ENCODE measurements at regions not wholly inside any gene's neighbourhood (a gene's known extent, or its start where the extent isn't known, plus 50 kb on each side); places are given as distances from the start of the nearest gene placed in this dataset.

DNA sequence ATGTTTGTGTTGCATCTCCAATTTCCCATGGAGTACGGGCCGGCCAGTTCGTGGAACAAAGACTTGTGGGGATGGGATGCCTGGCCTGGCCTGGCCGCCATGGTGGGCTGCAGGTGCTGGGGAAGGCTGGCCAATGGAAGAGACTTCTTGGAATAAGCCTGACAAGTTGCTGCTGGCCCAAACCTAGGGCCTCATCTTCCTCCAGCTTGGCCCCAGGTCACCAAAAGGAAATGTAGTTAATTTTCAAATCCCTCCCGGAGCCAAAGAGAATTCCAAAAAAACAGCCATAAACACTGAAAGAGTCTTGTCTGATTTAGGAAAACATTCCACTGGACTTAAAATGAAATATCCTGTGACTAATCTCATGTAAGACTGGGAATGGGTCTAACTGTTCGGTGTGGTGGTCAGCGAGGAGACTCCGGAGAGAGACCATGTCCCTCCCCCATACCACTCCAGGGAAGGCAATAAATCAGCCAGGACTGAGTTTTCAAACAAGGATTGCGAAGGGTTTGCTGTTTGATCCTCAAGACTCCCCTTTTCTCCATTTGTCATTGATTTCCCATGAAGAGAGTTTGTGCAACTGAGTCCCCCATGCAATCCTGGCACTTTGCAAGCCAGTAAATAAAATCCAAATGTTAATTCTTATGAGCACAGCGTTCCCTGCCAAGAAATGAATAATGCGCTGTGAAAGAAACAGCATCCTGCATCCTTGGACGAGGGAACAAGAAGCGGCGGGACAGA is 128.7 kb upstream of the HABP2 start:
- DNase-seq, result no peak

DNA sequence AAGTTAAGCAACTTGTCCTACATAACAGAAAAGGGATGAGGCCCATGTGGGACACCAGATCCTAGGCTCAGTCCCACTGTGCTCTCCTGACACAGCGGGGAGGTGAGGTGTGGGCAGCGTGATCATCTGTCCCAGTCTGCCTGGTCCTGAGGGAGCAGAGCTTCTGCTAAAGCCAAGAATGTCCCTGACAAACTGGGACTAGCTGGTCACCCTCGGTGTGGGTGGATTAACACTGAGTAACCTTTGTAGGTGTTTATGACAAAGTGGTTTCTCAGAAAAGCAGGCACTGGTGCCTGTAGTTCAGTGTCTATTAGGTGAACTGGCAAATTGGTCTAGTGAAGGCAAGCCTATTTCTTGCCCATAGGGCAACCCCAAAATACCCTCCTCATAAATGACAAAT is 127.8 kb upstream of the HABP2 start:
- no peak for DNase-seq

DNA sequence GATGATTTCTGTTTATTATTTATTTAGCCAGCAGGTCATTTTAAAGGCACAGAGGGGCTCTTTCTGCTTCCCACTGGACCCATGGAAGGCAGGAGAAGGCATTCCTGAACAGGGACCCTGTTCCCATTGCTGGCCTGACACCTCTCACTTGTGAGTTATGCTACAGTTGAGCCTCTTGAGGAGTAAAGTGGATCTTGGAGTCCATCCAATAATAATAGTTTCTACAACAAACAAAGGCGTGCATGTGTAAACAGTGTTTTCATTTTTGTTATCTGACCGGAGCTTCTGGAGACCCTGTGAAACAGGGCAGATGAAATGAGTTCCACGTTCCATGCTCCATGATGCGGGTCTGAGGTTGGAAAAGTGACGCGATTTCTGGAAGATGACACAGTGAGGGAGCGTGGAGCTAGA is 127.3 kb upstream of the HABP2 start:
- DNase-seq, result no peak

GRCh38 chr10:113426181-113426877 is 126.5 kb upstream of the HABP2 start:
- DNase-seq, result no peak

- no peak for DNase-seq
These were observed 125.6 kb upstream of the HABP2 start for GRCh38 chr10:113427236-113427735.

DNA sequence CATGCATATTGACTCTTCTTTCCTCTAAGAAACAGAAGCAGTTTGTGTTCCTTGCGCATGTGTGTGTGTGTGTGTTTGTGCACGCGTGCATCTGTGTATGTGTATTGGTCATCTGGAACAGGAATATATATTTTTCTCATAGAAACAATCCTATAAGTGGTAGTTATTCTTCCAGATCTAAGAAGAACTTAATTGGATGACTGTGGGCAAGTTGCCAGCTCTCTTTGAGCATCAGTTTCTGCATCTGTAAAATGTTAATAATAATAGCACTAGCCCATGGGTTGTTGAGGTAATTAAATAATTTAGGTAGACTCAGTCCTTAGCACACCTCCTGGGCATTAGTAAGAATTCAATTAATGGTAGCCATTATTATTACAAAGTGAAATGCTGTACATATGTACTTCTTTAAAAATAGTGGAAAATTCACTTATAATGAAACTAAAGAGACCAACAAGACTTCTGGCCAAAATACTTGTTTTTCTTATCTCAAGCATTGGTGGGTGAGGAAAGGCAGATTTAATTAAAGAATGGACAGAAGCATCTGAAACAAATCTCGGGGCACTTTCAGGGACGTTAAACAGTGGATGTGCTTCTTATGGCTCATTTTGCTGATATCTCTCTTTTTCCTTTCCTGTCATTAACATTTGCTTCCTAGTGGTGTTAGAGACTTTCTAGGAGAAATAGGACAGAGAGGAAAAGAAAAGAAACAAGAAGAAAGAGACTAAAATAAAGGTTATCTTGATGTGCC is 124.9 kb upstream of the HABP2 start:
- no peak for DNase-seq

- DNase-seq, result no peak
These were observed 122.0 kb upstream of the HABP2 start for GRCh38 chr10:113430634-113431397.

DNA sequence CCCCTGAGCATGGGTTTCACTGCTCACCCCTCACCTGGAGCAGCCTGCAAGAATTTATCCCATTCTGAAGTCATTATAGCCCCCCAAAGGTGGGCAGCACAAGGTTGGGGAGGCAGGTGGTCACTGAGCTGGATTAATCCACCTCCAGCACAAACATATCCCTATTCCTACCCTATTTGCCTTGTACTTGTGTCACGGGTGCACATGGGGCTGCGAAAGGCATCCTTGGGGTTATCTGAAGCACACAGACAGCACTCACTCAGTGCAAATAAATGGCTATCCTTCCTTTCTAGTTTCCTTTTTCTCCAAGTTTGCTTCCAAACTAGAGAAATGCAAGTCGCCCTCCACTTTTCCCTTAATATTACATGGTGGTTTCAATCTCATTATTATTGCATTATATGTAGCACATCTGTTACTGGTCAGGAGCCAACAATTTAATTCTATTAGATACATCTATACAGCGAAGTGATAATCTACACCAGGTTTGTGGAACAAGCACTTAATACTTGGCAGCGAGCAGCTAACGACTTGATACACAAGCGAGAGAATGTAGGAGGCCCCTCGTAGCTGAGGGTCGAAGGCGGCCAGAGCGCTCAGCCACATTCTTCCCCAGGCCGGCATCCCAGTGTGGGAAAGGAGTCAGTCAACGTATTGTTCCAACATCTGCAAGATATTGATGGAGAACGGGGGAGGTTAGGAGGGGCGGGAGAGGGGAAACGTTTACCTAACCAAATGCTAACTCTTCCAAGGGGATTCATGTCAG is 121.3 kb upstream of the HABP2 start:
- no peak for DNase-seq

DNA sequence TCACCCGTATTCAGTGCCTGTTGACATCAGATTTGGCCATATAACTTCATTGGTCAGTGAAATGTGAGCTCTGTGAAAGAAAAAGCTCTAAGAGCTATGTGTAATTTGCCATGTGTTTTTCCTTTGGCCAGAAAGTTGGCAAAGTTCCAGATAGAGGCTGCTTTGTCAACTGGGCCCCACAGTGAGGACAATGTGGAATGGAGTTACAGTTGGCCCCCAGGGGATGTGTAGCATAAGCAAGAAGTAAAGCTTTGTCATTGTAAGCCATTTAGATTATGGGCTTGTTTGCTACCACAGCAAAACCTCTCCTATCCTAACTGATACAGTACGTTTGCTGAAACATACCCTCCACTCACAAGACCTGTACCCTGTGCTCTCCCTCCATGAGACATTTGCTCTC is 119.1 kb upstream of the HABP2 start:
- DNase-seq, result no peak

DNA sequence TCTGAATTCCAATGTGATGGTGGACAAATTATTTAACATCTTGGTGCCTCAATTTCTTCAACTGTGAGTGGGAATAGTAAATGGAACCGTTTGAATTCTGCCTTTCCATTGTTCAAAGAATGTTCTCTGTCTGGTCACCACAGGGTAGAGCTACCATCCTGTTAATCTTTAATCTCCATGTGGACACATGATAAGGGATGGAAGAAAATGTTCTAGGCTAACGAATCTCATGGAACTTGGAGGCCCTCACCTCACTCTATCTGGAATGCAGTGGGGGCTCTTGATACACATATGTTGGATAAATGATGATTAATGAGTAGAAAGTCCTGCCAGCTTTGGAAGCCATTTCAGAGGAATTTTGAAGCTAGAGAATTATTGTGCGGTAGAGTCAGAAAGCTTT is 118.5 kb upstream of the HABP2 start:
- DNase-seq, result no peak

- no peak for DNase-seq
These were observed 117.9 kb upstream of the HABP2 start for GRCh38 chr10:113434950-113435349.

GRCh38 chr10:113435881-113436280 is 117.0 kb upstream of the HABP2 start:
- no peak for DNase-seq

DNA sequence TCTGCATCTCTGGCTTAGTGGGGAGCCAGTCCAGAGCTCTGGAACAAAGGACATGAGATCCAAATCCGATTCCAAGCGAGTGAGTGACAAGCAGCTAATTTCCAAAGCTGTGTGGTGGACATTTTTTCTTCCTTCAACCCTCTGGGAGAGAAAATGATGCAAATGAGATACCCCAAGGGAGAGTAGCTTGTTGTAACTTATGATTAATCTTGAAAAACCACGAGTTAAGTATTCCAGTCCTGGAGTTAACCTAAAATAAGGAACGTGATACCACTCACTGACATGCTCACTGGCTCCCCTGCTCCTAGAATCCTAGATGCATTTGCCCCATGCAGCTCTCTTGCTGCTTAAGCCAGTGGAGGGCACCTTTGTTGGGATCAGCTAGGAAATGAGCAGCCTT is 116.0 kb upstream of the HABP2 start:
- no peak for DNase-seq

GRCh38 chr10:113438652-113439051 is 114.2 kb upstream of the HABP2 start:
- no peak for DNase-seq

- DNase-seq, result no peak
These were observed 111.6 kb upstream of the HABP2 start for GRCh38 chr10:113441220-113441619.

- DNase-seq, result no peak
These were observed 111.1 kb upstream of the HABP2 start for GRCh38 chr10:113441686-113442270.

DNA sequence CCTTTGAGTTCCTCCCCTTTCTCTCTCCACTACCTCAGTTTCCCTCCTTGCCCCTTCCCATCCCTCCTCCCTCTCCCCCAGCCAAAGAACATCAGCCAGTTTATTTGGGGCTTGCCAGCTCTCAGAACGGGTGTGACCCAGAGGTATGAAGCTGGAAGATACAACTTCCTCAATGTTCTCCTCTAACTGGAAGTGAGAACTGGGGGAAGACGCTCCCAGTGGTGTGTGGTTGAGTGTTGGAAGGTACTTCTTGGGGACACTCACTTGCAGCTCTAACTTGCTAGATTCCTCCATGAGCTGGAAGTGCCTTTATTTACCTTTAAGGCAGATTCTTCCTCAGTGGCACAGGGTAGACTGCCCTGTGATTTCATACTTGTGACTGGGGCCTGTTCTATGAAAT is 110.5 kb upstream of the HABP2 start:
- DNase-seq, result no peak

DNA sequence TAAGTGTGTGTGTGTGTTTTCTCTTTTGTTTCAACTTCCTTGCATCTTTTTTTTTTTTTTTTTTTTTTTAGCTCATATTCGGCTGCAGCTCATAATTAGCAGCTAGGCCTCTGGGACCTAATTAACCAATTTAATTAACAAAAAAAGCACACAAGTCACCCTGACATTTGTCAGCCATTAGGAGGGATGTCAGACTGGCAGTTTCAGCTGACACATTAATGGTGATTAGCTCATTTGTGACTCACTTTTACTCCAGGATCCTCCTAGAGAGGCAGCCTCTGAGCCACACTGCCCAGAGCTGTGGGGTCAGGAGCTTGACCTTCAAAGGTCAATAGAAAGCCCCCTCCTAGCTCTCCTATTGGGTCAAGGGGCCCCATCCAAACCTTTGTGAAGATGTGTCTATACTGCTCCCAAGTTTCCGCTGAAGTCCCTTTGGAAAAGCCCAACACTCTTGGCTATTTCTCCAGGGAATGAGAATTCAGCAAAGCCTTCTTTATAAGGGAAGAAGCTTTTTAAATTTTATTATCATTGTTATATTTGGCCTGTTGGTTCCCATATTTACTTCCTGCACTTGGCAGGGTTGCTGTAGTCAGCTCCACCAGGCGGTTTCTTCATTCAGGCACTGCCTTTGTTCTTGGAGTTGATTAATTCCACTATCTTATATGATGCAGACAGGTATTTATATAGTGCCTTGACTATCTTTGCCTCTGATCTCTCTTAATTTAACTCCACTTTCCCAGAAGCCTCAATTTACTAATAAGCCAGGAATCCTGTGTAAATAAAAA is 109.5 kb upstream of the HABP2 start:
- DNase-seq, result no peak

DNA sequence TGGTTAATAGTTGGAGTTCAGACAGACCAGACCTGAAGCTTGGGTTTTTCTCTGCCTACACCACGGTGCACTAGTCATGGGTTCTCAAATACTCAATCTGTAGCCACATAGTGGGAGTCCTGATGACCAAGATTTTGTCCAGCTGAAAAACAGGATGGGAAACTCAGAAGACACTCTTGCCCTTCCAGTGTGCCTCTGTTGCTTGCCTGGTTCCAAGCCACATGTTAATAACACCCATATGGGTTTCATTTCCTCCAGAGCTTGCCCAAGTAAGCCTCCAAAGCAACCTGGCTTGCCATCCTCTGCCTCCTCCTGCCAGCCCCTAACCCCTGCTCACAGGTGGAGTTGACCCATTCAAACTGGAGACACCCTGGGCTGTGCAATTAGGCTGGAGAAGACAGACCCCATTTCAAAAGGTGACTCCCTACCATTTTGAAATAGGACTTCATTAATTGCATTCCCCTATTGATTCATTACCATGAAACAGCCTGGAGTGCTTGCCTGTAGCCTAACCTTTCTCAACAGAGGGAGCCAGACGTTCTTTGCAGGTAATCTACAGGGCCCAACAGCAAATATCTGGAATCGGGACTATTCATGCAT is 108.0 kb upstream of the HABP2 start:
- DNase-seq, result no peak

DNA sequence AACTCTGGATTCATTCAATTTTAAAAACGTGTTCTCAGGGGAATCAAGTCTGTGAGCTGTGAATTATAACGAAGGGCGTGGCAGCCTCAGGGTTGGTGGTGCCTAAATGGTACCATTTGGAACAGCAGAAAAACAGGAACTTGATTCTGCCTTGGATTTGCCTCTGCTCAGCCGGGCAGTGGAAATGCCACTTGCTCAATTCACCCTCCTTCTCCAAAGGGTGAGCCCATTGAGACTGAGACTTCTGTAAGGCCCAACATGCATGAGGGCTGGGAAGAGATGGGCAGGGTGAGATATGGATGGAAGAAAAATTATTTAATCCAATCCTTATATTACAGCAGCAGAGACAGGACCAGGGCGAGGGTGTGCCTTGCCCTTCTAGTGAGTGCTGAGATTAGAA is 107.1 kb upstream of the HABP2 start:
- no peak for DNase-seq

DNA sequence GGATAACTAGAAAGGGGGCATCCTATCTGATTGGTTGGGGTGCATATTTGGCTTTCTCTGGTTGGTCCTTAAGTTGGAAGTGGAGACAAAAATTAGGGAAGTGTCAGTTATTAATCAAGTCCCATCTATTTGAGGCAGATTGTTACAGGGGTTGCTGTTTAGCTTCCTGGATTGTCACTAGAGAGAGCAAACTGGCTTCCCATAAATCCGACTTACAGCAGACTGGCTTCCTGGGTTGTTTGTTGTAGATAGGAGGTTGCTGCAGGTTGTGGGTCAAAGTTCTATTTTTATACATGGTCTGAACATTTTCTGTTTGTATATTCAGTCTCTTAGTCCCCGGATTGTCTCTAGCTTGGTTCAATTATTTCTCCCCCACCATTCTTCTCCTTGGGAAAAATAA is 106.1 kb upstream of the HABP2 start:
- no peak for DNase-seq

All from stimulated activated CD4-positive, alpha-beta T cell treated with anti-CD3 and anti-CD28 coated beads, Interleukin-12 subunit alpha, Interleukin-12 subunit beta, amount 100 ng/mL, for 4 hours (primary cell).